ENCODE measurements at regions not wholly inside any gene's neighbourhood (a gene's known extent, or its start where the extent isn't known, plus 50 kb on each side); places are given as distances from the start of the nearest gene placed in this dataset.

DNA sequence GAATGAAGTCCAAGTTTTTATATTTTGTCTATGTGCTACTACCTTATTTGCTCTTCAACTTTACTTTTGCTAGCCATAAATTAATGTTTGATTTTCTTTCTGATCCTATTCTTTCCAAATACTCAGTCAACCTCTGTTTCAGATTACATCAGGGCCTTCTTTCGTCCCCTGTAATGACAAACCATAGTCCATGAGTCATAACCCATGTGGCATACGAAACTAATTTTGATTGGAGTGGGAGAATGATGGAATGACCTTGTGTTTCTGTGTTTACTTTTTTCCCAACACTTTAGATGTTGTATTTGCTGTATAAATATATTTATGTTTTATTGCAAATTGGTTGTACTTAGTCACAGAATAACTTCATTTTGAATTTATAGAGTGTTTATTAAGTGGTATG, 1043.1 kb downstream of the DTWD2 start:
- Histone ChIP-seq H3K27ac (no peak overlapping the region), H3K4me1 (no peaks in the 10 kb centered on the region), H3K4me3 (no peak overlapping the region), H3K27me3 (replicated peaks in 1 of 7) (no peaks in the 10 kb centered on the region), H3K9me3 (peaks cover 0 to 22% (median 12%) of the 10 kb centered on the region in 8 donors), H3K36me3 (no peaks in the 10 kb centered on the region)
- intact Hi-C loops (cut with DNase I; ENCODE audit: low total_unique reads): no loop called here
- 76 to 90% (median 83%) methylated on average over 2 of the region's 2 CpGs for WGBS, 5 donors
- DNase-seq: no peak
- TF ChIP-seq, protein P1, sequence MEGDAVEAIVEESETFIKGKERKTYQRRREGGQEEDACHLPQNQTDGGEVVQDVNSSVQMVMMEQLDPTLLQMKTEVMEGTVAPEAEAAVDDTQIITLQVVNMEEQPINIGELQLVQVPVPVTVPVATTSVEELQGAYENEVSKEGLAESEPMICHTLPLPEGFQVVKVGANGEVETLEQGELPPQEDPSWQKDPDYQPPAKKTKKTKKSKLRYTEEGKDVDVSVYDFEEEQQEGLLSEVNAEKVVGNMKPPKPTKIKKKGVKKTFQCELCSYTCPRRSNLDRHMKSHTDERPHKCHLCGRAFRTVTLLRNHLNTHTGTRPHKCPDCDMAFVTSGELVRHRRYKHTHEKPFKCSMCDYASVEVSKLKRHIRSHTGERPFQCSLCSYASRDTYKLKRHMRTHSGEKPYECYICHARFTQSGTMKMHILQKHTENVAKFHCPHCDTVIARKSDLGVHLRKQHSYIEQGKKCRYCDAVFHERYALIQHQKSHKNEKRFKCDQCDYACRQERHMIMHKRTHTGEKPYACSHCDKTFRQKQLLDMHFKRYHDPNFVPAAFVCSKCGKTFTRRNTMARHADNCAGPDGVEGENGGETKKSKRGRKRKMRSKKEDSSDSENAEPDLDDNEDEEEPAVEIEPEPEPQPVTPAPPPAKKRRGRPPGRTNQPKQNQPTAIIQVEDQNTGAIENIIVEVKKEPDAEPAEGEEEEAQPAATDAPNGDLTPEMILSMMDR (IDR thresholded peaks at IDR 0.05 in 8 of 11, conservative IDR thresholded peaks at IDR 0.05 in 3 of 11): no peak
- no peak for TF ChIP-seq POLR2AphosphoS5 (IDR thresholded peaks at IDR 0.05)

DNA sequence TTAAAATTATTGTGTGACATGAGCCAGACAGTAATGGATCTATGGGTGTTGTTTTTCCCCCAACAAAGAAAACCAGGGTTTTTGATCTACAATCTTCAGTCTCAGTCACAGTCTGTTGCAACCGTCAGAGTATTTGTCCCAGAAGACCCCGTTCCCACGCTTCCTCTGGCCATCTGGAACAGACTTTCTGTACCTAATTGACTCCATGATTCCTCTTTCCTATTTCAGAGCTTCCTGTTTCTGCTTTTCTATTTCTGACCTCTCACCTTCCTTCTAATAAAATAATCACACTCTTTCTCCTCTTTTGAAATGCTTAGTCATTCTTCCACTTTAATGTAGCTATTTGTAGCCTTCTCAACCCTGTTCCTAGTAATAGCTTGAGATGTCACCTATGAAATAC, 1044.8 kb downstream of the DTWD2 start:
- intact Hi-C loops (cut with DNase I; ENCODE audit: low total_unique reads): no loop called here
- H3K27me3 ChIP-seq (replicated peaks in 1 of 7): no peaks in the 10 kb centered on the region
- 16 to 33% (median 25%) methylated on average over 3 of the region's 3 CpGs for WGBS, 5 donors
- no peaks in the 10 kb centered on the region for H3K4me1 ChIP-seq
- DNase-seq: no peak
- no peaks in the 10 kb centered on the region for H3K36me3 ChIP-seq
- no peak overlapping the region for H3K27ac ChIP-seq
- H3K9me3 ChIP-seq: peaks cover 0 to 35% (median 14%) of the 10 kb centered on the region in 8 donors
- no peak overlapping the region for H3K4me3 ChIP-seq
- no peak for TF ChIP-seq POLR2AphosphoS5 (IDR thresholded peaks at IDR 0.05)
- no peak for TF ChIP-seq POLR2A (IDR thresholded peaks at IDR 0.05)
- TF ChIP-seq, protein P1 (IDR thresholded peaks at IDR 0.05 in 8 of 11, conservative IDR thresholded peaks at IDR 0.05 in 3 of 11): no peak

GRCh38 chr5:117942861-117943519, 1045.4 kb downstream of the DTWD2 start:
- Histone ChIP-seq H3K36me3 (no peaks in the 10 kb centered on the region), H3K4me3 (no peak overlapping the region), H3K9me3 (peaks cover 0 to 39% (median 15%) of the 10 kb centered on the region in 8 donors), H3K4me1 (no peaks in the 10 kb centered on the region), H3K27ac (no peak overlapping the region), H3K27me3 (replicated peaks in 1 of 7) (no peaks in the 10 kb centered on the region)
- TF ChIP-seq POLR2AphosphoS5 (IDR thresholded peaks at IDR 0.05) (no peak), POLR2A (IDR thresholded peaks at IDR 0.05) (no peak)
- TF ChIP-seq, protein P1 (IDR thresholded peaks at IDR 0.05 in 8 of 11, conservative IDR thresholded peaks at IDR 0.05 in 3 of 11): no peak
- 64 to 85% (median 78%) methylated on average over 6 of the region's 6 CpGs for WGBS, 5 donors
- intact Hi-C loops (cut with DNase I; ENCODE audit: low total_unique reads): no loop called here
- no peak for DNase-seq

DNA sequence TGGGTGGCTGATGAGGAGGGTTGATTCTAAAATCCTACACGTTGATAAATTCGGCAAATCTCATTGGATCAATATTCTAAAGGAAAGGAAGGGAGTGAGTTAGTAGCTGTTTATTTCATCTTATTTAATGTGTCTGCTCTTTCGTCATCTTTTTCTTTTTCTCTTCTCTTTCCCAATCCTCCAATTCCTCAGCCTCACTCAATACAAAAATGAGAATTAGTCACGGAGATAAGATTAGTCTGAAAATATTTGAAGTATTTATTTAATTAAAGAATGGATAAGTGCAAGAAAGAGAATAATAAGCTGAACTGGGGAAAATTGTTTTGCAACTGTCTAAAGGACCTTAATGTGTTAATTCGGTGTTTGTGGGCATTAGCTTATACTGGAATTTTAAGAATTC, 1095.1 kb downstream of the DTWD2 start:
- no peak for DNase-seq
- Histone ChIP-seq H3K27ac (no peak overlapping the region), H3K36me3 (no peaks in the 10 kb centered on the region), H3K4me3 (no peak overlapping the region), H3K27me3 (replicated peaks in 1 of 7) (no peaks in the 10 kb centered on the region), H3K4me1 (peaks cover 0 to 13% (median 0%) of the 10 kb centered on the region in 6 donors), H3K9me3 (no peaks in the 10 kb centered on the region)
- WGBS, 5 donors: 84 to 94% (median 88%) methylated on average over 5 of the region's 5 CpGs
- intact Hi-C loops (cut with DNase I; ENCODE audit: low total_unique reads): no loop called here
- TF ChIP-seq POLR2A (IDR thresholded peaks at IDR 0.05): no peak
- TF ChIP-seq, protein P1 (IDR thresholded peaks at IDR 0.05 in 8 of 11, conservative IDR thresholded peaks at IDR 0.05 in 3 of 11): no peak

All from spleen (tissue), 11 donors.